VCaP (cell line): ENCODE measurements at regions not wholly inside any gene's neighbourhood (a gene's known extent, or its start where the extent isn't known, plus 50 kb on each side); places are given as distances from the start of the nearest gene placed in this dataset.
"Not testable (repeated sequence)": the region's sequence is repeated elsewhere in the genome, so short reads cannot be mapped to it uniquely, and the experiment has no call there.

ENCODE experiments used
- H3K27ac ChIP-seq: fragments of 450-650 bp; 2 replicates; pipeline ENCODE4 v1.5.1; 2017
- TF ChIP-seq, protein P1 (sequence below): fragments of 450-650 bp; conservative IDR thresholded peaks from 2 replicates; pipeline ENCODE4 v1.5.1; 2017; ENCODE audit warnings: mild to moderate bottlenecking, moderate library complexity

DNA sequence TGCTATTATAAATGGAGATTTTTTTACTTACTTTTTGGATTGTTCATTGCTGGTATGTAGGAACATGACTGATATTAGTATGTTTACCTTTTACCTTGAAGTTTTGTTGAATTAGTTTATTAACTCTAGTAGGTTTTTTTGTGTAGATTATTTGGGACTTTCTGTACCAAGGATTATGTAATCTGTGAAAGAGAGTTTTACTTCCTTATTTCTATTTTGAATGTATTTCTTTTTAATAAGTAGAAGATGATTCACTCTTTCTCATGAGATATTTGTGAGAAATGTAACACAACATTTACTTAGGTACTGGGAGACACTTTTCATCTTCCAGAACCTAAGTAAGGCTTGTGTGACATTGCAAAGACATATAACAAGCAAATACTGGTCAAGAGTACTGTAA, 473.9 kb upstream of the HS3ST5 start:
- TF ChIP-seq, protein P1, sequence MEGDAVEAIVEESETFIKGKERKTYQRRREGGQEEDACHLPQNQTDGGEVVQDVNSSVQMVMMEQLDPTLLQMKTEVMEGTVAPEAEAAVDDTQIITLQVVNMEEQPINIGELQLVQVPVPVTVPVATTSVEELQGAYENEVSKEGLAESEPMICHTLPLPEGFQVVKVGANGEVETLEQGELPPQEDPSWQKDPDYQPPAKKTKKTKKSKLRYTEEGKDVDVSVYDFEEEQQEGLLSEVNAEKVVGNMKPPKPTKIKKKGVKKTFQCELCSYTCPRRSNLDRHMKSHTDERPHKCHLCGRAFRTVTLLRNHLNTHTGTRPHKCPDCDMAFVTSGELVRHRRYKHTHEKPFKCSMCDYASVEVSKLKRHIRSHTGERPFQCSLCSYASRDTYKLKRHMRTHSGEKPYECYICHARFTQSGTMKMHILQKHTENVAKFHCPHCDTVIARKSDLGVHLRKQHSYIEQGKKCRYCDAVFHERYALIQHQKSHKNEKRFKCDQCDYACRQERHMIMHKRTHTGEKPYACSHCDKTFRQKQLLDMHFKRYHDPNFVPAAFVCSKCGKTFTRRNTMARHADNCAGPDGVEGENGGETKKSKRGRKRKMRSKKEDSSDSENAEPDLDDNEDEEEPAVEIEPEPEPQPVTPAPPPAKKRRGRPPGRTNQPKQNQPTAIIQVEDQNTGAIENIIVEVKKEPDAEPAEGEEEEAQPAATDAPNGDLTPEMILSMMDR, result no peak
- H3K27ac ChIP-seq, result no peak overlapping the region

GRCh38 chr6:114810468-114810867, 467.6 kb upstream of the HS3ST5 start:
- TF ChIP-seq, protein P1, result no peak
- H3K27ac ChIP-seq, result no peak overlapping the region

- not testable (repeated sequence) for H3K27ac ChIP-seq
Measured at GRCh38 chr6:114805426-114805825, 462.6 kb upstream of the HS3ST5 start.

DNA sequence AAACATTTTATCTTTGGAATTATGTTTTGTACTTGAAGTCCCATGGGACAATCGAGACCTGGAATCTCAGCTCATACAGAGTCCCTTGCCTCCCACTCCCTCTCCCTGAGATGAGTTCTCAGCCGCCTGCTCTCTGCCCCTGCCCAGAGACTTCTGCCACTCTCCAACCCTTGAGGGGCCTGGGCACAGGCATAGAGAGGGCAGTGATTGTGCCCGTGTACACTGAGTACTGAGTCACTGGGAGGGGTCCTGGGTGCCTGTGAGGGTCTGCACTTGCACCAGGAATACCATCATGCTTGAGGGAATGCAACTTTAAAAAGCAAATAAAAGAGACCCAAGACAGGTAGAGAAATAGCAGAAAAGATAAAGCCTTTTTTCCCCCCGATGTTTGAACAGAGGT, 453.8 kb upstream of the HS3ST5 start:
- TF ChIP-seq, protein P1, result no peak
- H3K27ac ChIP-seq, result no peak overlapping the region

GRCh38 chr6:114793428-114793827, 450.6 kb upstream of the HS3ST5 start:
- TF ChIP-seq, protein P1, result no peak

DNA sequence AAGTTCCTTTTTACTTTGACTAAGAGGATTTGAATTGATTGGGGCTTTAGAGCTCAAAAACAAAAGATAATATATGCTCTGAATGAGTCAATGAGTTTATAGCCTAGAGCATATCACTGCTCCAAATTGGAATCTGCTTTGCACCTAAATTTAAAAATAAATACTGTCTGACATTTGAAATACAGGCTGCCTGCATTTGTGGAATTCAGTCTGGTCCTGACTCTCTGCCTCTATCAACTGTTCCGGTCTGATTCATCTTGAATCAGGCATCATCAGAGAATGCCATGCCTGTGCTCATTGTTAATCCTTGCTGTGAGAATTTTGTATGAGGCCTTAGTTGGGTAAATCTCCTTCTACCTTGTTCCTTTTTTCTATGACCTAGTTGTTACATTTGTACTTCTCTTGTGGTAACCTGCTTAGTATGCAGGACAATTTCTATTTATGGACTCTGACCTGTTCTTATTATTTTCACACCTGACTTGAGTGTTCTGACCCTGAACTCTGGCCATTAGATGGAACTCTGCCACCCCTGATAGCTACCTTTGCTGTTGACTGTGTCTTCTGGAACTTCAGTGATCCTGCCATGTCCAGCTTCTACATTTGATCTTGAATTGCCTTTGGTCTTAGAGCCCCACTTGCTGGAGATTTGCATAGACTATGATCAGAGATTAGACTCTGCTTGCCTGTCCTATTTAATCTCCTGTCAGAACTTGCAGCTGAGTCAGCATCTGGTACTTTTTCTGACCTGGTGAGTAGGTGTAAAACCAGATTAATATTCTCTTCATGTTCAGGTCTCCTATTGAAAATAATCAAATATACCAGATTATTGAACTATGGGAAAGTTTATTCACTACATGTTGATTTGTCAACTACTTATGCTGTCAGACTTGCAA, 442.7 kb upstream of the HS3ST5 start:
- TF ChIP-seq, protein P1, result no peak
- H3K27ac ChIP-seq, result no peak overlapping the region

More at GRCh38 chr6:114793428-114793827, 450.6 kb upstream of the HS3ST5 start:
- no peak overlapping the region for H3K27ac ChIP-seq

- H3K27ac ChIP-seq, result no peak overlapping the region
- TF ChIP-seq, protein P1, result no peak
Measured at GRCh38 chr6:114783783-114784182, 441.0 kb upstream of the HS3ST5 start.

DNA sequence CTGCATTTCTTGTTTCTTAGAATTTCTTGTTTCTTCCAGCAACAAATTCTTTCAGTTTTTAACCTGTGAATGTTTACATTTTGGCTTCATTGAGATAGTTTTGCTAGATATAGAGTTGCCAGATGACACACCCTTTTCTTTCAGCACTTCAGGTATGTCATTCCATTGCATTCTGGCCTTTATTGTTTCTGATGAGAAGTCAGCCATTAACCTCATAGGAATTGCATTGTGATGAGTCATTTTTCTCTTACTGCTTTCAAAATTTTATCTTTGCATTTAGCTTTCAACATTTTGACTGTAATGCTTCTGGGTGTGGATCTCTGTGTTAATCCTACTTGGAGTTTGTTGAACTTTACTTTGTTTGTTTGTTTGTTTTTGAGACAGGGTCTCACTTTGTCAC, 440.3 kb upstream of the HS3ST5 start:
- H3K27ac ChIP-seq, result no peak overlapping the region
- TF ChIP-seq, protein P1, result no peak
